ENCODE measurements at regions not wholly inside any gene's neighbourhood (a gene's known extent, or its start where the extent isn't known, plus 50 kb on each side); places are given as distances from the start of the nearest gene placed in this dataset.
"Not testable (repeated sequence)": the region's sequence is repeated elsewhere in the genome, so short reads cannot be mapped to it uniquely, and the experiment has no call there.

DNA sequence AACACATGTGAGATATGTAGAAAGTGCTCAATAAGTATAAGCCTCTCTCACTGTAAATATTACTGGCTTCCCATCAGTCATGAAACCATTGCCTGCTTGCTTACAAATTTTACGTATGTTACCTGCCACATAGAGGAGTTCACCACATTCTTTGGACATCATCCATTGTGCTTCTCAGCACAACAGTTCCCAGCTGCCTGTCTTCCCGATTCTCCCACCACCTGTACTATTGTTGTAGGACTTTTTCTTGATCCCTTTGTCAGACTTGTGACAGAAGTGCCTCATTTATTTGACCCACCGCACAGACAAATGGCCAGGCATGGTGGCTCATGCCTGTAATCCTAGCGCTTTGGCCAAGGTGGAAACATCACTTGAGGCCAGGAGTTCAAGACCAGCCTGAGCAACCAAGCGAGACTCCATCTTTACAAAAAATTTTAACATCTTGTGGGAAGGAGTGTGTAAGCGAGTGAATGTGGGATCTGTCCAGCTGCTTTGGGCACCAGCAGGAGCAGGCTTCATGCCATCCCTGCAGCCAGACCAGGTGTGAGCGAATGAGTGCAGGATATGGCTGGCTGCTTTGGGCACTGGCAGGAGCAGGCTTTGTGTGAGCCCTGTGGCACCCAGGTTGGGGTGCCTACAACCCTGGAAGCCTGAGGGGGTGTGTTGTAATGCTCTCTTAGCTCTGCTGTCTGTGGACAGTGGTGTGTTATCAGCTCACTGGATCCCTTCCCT lies 139.9 kb upstream of the ELL2 start:
- no peaks in the 10 kb centered on the region for H3K27me3 ChIP-seq (ENCODE audit: insufficient read depth, poor library complexity, severe bottlenecking)
- TF ChIP-seq POLR2AphosphoS5 (IDR thresholded peaks at IDR 0.05; ENCODE audit: low read depth) = no peak
- TF ChIP-seq SPI1 (IDR thresholded peaks at IDR 0.05; ENCODE audit: borderline replicate concordance, low read depth) = no peak
- TF ChIP-seq GABPA (IDR thresholded peaks at IDR 0.05; ENCODE audit: low read depth) = no peak
- TF ChIP-seq, protein P1, sequence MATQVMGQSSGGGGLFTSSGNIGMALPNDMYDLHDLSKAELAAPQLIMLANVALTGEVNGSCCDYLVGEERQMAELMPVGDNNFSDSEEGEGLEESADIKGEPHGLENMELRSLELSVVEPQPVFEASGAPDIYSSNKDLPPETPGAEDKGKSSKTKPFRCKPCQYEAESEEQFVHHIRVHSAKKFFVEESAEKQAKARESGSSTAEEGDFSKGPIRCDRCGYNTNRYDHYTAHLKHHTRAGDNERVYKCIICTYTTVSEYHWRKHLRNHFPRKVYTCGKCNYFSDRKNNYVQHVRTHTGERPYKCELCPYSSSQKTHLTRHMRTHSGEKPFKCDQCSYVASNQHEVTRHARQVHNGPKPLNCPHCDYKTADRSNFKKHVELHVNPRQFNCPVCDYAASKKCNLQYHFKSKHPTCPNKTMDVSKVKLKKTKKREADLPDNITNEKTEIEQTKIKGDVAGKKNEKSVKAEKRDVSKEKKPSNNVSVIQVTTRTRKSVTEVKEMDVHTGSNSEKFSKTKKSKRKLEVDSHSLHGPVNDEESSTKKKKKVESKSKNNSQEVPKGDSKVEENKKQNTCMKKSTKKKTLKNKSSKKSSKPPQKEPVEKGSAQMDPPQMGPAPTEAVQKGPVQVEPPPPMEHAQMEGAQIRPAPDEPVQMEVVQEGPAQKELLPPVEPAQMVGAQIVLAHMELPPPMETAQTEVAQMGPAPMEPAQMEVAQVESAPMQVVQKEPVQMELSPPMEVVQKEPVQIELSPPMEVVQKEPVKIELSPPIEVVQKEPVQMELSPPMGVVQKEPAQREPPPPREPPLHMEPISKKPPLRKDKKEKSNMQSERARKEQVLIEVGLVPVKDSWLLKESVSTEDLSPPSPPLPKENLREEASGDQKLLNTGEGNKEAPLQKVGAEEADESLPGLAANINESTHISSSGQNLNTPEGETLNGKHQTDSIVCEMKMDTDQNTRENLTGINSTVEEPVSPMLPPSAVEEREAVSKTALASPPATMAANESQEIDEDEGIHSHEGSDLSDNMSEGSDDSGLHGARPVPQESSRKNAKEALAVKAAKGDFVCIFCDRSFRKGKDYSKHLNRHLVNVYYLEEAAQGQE (IDR thresholded peaks at IDR 0.05; ENCODE audit: insufficient replicate concordance, low read depth) = no peak
- TF ChIP-seq, protein P2, sequence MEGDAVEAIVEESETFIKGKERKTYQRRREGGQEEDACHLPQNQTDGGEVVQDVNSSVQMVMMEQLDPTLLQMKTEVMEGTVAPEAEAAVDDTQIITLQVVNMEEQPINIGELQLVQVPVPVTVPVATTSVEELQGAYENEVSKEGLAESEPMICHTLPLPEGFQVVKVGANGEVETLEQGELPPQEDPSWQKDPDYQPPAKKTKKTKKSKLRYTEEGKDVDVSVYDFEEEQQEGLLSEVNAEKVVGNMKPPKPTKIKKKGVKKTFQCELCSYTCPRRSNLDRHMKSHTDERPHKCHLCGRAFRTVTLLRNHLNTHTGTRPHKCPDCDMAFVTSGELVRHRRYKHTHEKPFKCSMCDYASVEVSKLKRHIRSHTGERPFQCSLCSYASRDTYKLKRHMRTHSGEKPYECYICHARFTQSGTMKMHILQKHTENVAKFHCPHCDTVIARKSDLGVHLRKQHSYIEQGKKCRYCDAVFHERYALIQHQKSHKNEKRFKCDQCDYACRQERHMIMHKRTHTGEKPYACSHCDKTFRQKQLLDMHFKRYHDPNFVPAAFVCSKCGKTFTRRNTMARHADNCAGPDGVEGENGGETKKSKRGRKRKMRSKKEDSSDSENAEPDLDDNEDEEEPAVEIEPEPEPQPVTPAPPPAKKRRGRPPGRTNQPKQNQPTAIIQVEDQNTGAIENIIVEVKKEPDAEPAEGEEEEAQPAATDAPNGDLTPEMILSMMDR (IDR thresholded peaks at IDR 0.05; ENCODE audit: insufficient read depth, low read length) = no peak
- no peak for DNase-seq (ENCODE audit: low read depth in 1 of 2, low spot score in 1 of 2)
- no peak overlapping the region for H3K27ac ChIP-seq (replicated peaks)
- no peak overlapping the region for H3K4me3 ChIP-seq (replicated peaks; ENCODE audit: insufficient read depth, low read length)

DNA sequence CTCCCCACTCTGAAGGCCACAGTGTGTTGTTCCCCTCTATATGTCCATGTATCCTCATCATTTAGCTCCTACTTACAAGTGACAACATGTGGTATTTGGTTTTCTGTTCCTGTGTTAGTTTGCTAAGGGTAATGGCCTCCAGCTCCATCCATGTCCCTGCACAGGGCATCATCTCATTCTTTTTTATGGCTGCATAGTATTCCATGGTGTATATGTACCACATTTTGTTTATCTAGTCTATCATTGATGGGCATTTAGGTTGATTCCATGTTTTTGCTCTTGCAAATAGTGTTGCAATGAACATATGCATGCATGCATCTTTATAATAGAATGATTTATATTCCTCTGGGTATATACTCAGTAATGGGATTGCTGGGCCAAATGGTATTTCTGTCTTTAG lies 135.8 kb upstream of the ELL2 start:
- H3K4me3 ChIP-seq (replicated peaks; ENCODE audit: insufficient read depth, low read length); H3K27ac ChIP-seq (replicated peaks); H3K27me3 ChIP-seq (ENCODE audit: insufficient read depth, poor library complexity, severe bottlenecking); DNase-seq (ENCODE audit: low read depth in 1 of 2, low spot score in 1 of 2): not testable (repeated sequence)

- Histone ChIP-seq H3K27ac (replicated peaks) (no peak overlapping the region), H3K4me3 (replicated peaks; ENCODE audit: insufficient read depth, low read length) (no peak overlapping the region), H3K27me3 (ENCODE audit: insufficient read depth, poor library complexity, severe bottlenecking) (no peaks in the 10 kb centered on the region)
- no peak for DNase-seq (ENCODE audit: low read depth in 1 of 2, low spot score in 1 of 2)
- TF ChIP-seq SPI1 (IDR thresholded peaks at IDR 0.05; ENCODE audit: borderline replicate concordance, low read depth) (no peak), GABPA (IDR thresholded peaks at IDR 0.05; ENCODE audit: low read depth) (no peak), POLR2AphosphoS5 (IDR thresholded peaks at IDR 0.05; ENCODE audit: low read depth) (no peak)
- TF ChIP-seq, protein P1 (IDR thresholded peaks at IDR 0.05; ENCODE audit: insufficient replicate concordance, low read depth) = no peak
- TF ChIP-seq, protein P2 (IDR thresholded peaks at IDR 0.05; ENCODE audit: insufficient read depth, low read length) = no peak
Observed at GRCh38 chr5:96096724-96097123, 135.1 kb upstream of the ELL2 start.

GRCh38 chr5:96094904-96095303 lies 133.3 kb upstream of the ELL2 start:
- no peak for DNase-seq (ENCODE audit: low read depth in 1 of 2, low spot score in 1 of 2)
- H3K27ac ChIP-seq (replicated peaks) = no peak overlapping the region
- no peak overlapping the region for H3K4me3 ChIP-seq (replicated peaks; ENCODE audit: insufficient read depth, low read length)
- TF ChIP-seq GABPA (IDR thresholded peaks at IDR 0.05; ENCODE audit: low read depth) (no peak), SPI1 (IDR thresholded peaks at IDR 0.05; ENCODE audit: borderline replicate concordance, low read depth) (no peak), POLR2AphosphoS5 (IDR thresholded peaks at IDR 0.05; ENCODE audit: low read depth) (no peak)
- TF ChIP-seq, protein P2 (IDR thresholded peaks at IDR 0.05; ENCODE audit: insufficient read depth, low read length) = no peak
- TF ChIP-seq, protein P1 (IDR thresholded peaks at IDR 0.05; ENCODE audit: insufficient replicate concordance, low read depth) = no peak
- H3K27me3 ChIP-seq (ENCODE audit: insufficient read depth, poor library complexity, severe bottlenecking) = no peaks in the 10 kb centered on the region
